Trophoblast cell (in vitro differentiated cells and primary cell): ENCODE measurements at regions not wholly inside any gene's neighbourhood (a gene's known extent, or its start where the extent isn't known, plus 50 kb on each side); places are given as distances from the start of the nearest gene placed in this dataset.

ENCODE experiments used
- DNase-seq, 2 donors: peaks; one replicate each; pipeline ENCODE4 v3.0.0-alpha.2; 2016
- H2AFZ ChIP-seq: 2 replicates; pipeline ENCODE4 v1.6.1; 2013; ENCODE audit warnings: low read length, moderate library complexity, mild to moderate bottlenecking; ENCODE audit not compliant: insufficient read depth, poor library complexity
- H2AK5ac ChIP-seq: 2 replicates; pipeline ENCODE4 v1.6.1; 2013; ENCODE audit warnings: mild to moderate bottlenecking, low read length
- H2BK120ac ChIP-seq: 2 replicates; pipeline ENCODE4 v1.6.1; 2013; ENCODE audit warnings: low read length, mild to moderate bottlenecking, moderate library complexity; ENCODE audit not compliant: insufficient read depth, poor library complexity
- H2BK12ac ChIP-seq: 2 replicates; pipeline ENCODE4 v1.6.1; 2013; ENCODE audit warnings: mild to moderate bottlenecking, low read length, moderate library complexity
- H2BK5ac ChIP-seq: 2 replicates; pipeline ENCODE4 v1.6.1; 2013; ENCODE audit warnings: low read length, low read depth, moderate library complexity, mild to moderate bottlenecking; ENCODE audit not compliant: poor library complexity
- H3K14ac ChIP-seq: 2 replicates; pipeline ENCODE4 v1.6.1; 2013; ENCODE audit warnings: mild to moderate bottlenecking, low read length
- H3K18ac ChIP-seq: 2 replicates; pipeline ENCODE4 v1.6.1; 2013; ENCODE audit warnings: mild to moderate bottlenecking, low read length
- H3K23ac ChIP-seq: 2 replicates; pipeline ENCODE4 v1.6.1; 2013; ENCODE audit warnings: low read length
- H3K27ac ChIP-seq: 2 replicates; pipeline ENCODE4 v1.5.1; 2013; ENCODE audit warnings: low read depth, mild to moderate bottlenecking, inconsistent platforms, low read length, moderate library complexity
- H3K27me3 ChIP-seq: 2 replicates; pipeline ENCODE4 v1.6.1; 2013; ENCODE audit warnings: inconsistent platforms, mild to moderate bottlenecking, low read length, moderate library complexity; ENCODE audit not compliant: insufficient read depth
- H3K36me3 ChIP-seq, 2 experiments: 1 replicate in 1 of 2; 2 replicates in 1 of 2; pipeline ENCODE4 v1.6.1; 2013; ENCODE audit warnings: low read length in 2 of 2, mild to moderate bottlenecking in 2 of 2, moderate library complexity in 1 of 2; ENCODE audit not compliant: insufficient read depth in 2 of 2, control insufficient read depth in 1 of 2
- H3K4ac ChIP-seq: 2 replicates; pipeline ENCODE4 v1.6.1; 2013; ENCODE audit warnings: low read depth, mild to moderate bottlenecking, low read length, moderate library complexity
- H3K4me1 ChIP-seq, 2 experiments: 1 replicate in 1 of 2; 2 replicates in 1 of 2; pipeline ENCODE4 v1.6.1; 2013; ENCODE audit warnings: low read length in 2 of 2, mild to moderate bottlenecking in 2 of 2, moderate library complexity in 1 of 2; ENCODE audit not compliant: insufficient read depth in 2 of 2, control insufficient read depth in 1 of 2
- H3K4me2 ChIP-seq: 2 replicates; pipeline ENCODE4 v1.6.1; 2013; ENCODE audit warnings: inconsistent platforms, mild to moderate bottlenecking, low read length, moderate library complexity
- H3K4me3 ChIP-seq: 2 replicates; pipeline ENCODE4 v1.5.1; 2013; ENCODE audit warnings: mild to moderate bottlenecking, low read depth, low read length, inconsistent platforms
- H3K79me1 ChIP-seq: one replicate; pipeline ENCODE4 v1.6.1; 2013; ENCODE audit warnings: low read length
- H3K79me2 ChIP-seq: 2 replicates; pipeline ENCODE4 v1.6.1; 2013; ENCODE audit warnings: low read length, mild to moderate bottlenecking; ENCODE audit not compliant: control insufficient read depth, insufficient read depth, poor library complexity
- H3K9ac ChIP-seq: 2 replicates; pipeline ENCODE4 v1.6.1; 2013; ENCODE audit warnings: mild to moderate bottlenecking, low read length
- H3K9me3 ChIP-seq: 2 replicates; pipeline ENCODE4 v1.6.1; 2013; ENCODE audit warnings: low read depth, mild to moderate bottlenecking, control low read depth, inconsistent platforms, low read length; ENCODE audit not compliant: insufficient read depth
- H4K12ac ChIP-seq: 2 replicates; pipeline ENCODE4 v1.6.1; 2013; ENCODE audit warnings: low read depth, mild to moderate bottlenecking, low read length, moderate library complexity
- H4K8ac ChIP-seq: 2 replicates; pipeline ENCODE4 v1.6.1; 2013; ENCODE audit warnings: low read depth, mild to moderate bottlenecking, low read length, moderate library complexity
- H4K91ac ChIP-seq: one replicate; pipeline ENCODE4 v1.6.1; 2013; ENCODE audit warnings: low read depth, mild to moderate bottlenecking, low read length, moderate library complexity
- WGBS: extraction: QIAGEN DNeasy Blood & Tissue Kit; methylation state at CpG from one replicate; pipeline ENCODE4 v1.1.7; 2013; ENCODE audit warnings: missing lambda C conversion rate; ENCODE audit not compliant: insufficient read length, insufficient coverage; ENCODE audit errors: extremely low coverage; 5-methylcytosine and 5-hydroxymethylcytosine counted together

DNA sequence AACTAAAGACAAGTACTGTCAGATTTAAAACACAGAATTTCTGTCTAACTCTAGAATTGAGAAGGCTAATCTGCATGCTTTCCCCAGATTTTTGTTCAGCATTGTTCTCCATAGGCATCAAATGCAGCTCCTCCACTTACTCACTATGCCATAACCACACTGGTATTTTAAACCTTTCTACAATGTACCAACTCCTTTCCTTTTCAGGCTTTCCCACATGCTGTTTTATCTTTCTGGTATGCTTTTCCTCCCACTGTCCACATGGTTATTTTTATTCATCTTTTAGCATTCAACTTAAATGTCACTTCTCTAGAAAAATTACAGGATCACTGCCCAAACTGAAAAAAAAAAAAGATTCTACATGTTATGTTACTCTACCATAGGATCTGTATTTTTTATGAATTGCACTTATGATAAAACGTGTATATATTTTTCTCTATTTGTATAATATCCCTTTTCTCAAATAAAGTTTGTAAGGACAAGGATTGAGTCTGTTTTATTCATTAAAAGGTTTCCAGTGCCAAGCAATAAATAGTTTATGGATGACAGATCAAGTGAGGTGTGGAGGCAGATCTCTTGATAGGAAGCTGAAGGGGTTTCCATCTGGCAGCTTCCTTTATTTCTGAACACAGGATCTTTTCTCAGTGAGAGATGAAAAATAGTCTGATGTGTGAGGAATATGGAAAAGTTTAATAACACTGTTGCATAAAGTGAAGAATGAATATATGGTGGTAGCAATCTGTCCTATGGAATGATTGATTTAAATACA is 1064.5 kb downstream of the ZPLD1 start:
- Histone ChIP-seq H3K23ac (no peak overlapping the region), H3K18ac (no peak overlapping the region), H3K36me3 (no peaks in the 10 kb centered on the region), H3K79me2 (no peaks in the 10 kb centered on the region), H3K27me3 (no peaks in the 10 kb centered on the region), H4K12ac (no peak overlapping the region), H4K8ac (no peak overlapping the region), H3K4me1 (no peaks in the 10 kb centered on the region), H3K9ac (no peak overlapping the region), H3K4ac (no peak overlapping the region), H3K27ac (no peak overlapping the region), H3K14ac (no peak overlapping the region), H3K79me1 (no peaks in the 10 kb centered on the region), H3K9me3 (no peaks in the 10 kb centered on the region), H2BK12ac (no peak overlapping the region), H2BK120ac (no peak overlapping the region), H2BK5ac (no peak overlapping the region), H3K4me2 (no peak overlapping the region), H3K4me3 (no peak overlapping the region), H2AK5ac (no peak overlapping the region), H2AFZ (no peak overlapping the region), H4K91ac (no peak overlapping the region)
- whole genome bisulfite sequencing: no CpG with 5 or more reads among the region's 1 CpG
- DNase-seq: peak in 1 of 2 donors; percentile 74

DNA sequence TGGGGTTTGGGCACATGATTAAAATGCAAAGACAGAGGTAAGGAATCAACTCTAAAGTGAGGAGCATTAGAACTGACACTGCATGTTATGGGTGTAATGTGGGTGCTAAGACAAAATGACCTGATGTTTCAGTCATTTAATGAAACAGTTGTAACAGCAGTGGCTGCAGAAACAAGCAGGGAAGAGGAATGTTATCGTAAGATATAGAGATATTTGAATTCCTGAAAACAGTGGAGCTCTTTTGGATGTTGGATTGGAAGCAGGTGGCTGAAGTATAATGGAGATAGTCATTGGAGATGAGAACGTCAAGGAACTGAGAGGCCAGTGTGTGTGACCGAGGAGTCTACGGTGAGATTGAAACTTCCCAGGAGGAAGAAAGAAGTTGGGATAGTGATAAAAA is 1065.2 kb downstream of the ZPLD1 start:
- Histone ChIP-seq H3K36me3 (no peaks in the 10 kb centered on the region), H3K4me1 (no peaks in the 10 kb centered on the region), H3K9ac (no peak overlapping the region), H3K4me2 (no peak overlapping the region), H3K9me3 (no peaks in the 10 kb centered on the region), H4K91ac (no peak overlapping the region), H3K27ac (no peak overlapping the region), H3K79me1 (no peaks in the 10 kb centered on the region), H3K23ac (no peak overlapping the region), H3K14ac (no peak overlapping the region), H2BK5ac (no peak overlapping the region), H3K27me3 (no peaks in the 10 kb centered on the region), H2AFZ (no peak overlapping the region), H4K8ac (no peak overlapping the region), H2BK12ac (no peak overlapping the region), H4K12ac (no peak overlapping the region), H2BK120ac (no peak overlapping the region), H2AK5ac (no peak overlapping the region), H3K18ac (no peak overlapping the region), H3K4me3 (no peak overlapping the region), H3K79me2 (no peaks in the 10 kb centered on the region), H3K4ac (no peak overlapping the region)
- WGBS: no CpG with 5 or more reads among the region's 4 CpGs
- DNase-seq: peak in 1 of 2 donors; percentile 58

- Histone ChIP-seq H3K4me1 (no peaks in the 10 kb centered on the region), H3K4ac (no peak overlapping the region), H2BK12ac (no peak overlapping the region), H4K91ac (no peak overlapping the region), H2BK5ac (no peak overlapping the region), H3K9me3 (no peaks in the 10 kb centered on the region), H3K27me3 (no peaks in the 10 kb centered on the region), H3K4me3 (no peak overlapping the region), H4K12ac (no peak overlapping the region), H3K79me2 (no peaks in the 10 kb centered on the region), H3K18ac (no peak overlapping the region), H3K79me1 (no peaks in the 10 kb centered on the region), H3K36me3 (no peaks in the 10 kb centered on the region), H3K23ac (no peak overlapping the region), H4K8ac (no peak overlapping the region), H3K4me2 (no peak overlapping the region), H3K27ac (no peak overlapping the region), H2AK5ac (no peak overlapping the region), H2BK120ac (no peak overlapping the region), H3K9ac (no peak overlapping the region), H3K14ac (no peak overlapping the region), H2AFZ (no peak overlapping the region)
- no peak for DNase-seq
- no CpG with 5 or more reads among the region's 2 CpGs for WGBS
Observed at GRCh38 chr3:103510760-103511159, 1075.9 kb downstream of the ZPLD1 start.

DNA sequence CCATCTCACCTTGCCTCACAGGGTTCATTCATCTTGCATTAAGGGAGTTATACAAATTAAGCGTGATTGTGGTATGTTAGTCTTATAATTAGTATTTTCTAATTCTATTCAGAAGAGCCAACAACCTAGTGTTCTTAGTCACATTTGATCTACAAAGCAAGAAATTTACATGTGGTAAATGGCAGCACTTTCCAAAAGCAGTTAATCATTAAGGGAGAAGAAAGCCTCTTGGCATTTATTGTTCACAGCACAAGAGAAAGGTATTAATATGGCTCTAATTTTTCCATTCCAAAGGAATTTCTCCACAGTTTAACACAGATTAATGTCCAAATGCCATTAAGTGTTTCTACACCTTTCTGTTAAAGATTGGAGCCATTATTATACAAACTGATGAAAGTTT is 1077.1 kb downstream of the ZPLD1 start:
- Histone ChIP-seq H3K4me1 (no peaks in the 10 kb centered on the region), H2AFZ (no peak overlapping the region), H3K4me3 (no peak overlapping the region), H3K14ac (no peak overlapping the region), H3K4me2 (no peak overlapping the region), H2BK12ac (no peak overlapping the region), H3K79me2 (no peaks in the 10 kb centered on the region), H4K91ac (no peak overlapping the region), H3K23ac (no peak overlapping the region), H3K18ac (no peak overlapping the region), H3K9ac (no peak overlapping the region), H3K4ac (no peak overlapping the region), H2BK5ac (no peak overlapping the region), H2BK120ac (no peak overlapping the region), H3K27me3 (no peaks in the 10 kb centered on the region), H3K79me1 (no peaks in the 10 kb centered on the region), H2AK5ac (no peak overlapping the region), H3K9me3 (no peaks in the 10 kb centered on the region), H4K8ac (no peak overlapping the region), H3K27ac (no peak overlapping the region), H4K12ac (no peak overlapping the region), H3K36me3 (no peaks in the 10 kb centered on the region)
- WGBS: no CpG with 5 or more reads among the region's 1 CpG
- DNase-seq: no peak
